ENCODE measurements at regions not wholly inside any gene's neighbourhood (a gene's known extent, or its start where the extent isn't known, plus 50 kb on each side); places are given as distances from the start of the nearest gene placed in this dataset.
"Not testable (repeated sequence)": the region's sequence is repeated elsewhere in the genome, so short reads cannot be mapped to it uniquely, and the experiment has no call there.

- H3K4me3 ChIP-seq (ENCODE audit: low read depth, low read length): no peak overlapping the region
- no peak for DNase-seq (ENCODE audit: low read depth)
- H3K36me3 ChIP-seq (ENCODE audit: control insufficient read depth, insufficient read depth, low read length): no peaks in the 10 kb centered on the region
- H3K27me3 ChIP-seq (ENCODE audit: control insufficient read depth, insufficient read depth, low read length): no peaks in the 10 kb centered on the region
- TF ChIP-seq, protein P1, sequence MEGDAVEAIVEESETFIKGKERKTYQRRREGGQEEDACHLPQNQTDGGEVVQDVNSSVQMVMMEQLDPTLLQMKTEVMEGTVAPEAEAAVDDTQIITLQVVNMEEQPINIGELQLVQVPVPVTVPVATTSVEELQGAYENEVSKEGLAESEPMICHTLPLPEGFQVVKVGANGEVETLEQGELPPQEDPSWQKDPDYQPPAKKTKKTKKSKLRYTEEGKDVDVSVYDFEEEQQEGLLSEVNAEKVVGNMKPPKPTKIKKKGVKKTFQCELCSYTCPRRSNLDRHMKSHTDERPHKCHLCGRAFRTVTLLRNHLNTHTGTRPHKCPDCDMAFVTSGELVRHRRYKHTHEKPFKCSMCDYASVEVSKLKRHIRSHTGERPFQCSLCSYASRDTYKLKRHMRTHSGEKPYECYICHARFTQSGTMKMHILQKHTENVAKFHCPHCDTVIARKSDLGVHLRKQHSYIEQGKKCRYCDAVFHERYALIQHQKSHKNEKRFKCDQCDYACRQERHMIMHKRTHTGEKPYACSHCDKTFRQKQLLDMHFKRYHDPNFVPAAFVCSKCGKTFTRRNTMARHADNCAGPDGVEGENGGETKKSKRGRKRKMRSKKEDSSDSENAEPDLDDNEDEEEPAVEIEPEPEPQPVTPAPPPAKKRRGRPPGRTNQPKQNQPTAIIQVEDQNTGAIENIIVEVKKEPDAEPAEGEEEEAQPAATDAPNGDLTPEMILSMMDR (IDR thresholded peaks at IDR 0.05; ENCODE audit: insufficient read depth, low read length, poor library complexity, severe bottlenecking): no peak
These were observed 108.7 kb downstream of the SUCLA2 start for GRCh38 chr13:47892374-47892773.

- Histone ChIP-seq H3K4me3 (ENCODE audit: low read depth, low read length) (no peak overlapping the region), H3K27me3 (ENCODE audit: control insufficient read depth, insufficient read depth, low read length) (no peaks in the 10 kb centered on the region), H3K36me3 (ENCODE audit: control insufficient read depth, insufficient read depth, low read length) (no peaks in the 10 kb centered on the region)
- DNase-seq (ENCODE audit: low read depth): no peak
- TF ChIP-seq, protein P1 (IDR thresholded peaks at IDR 0.05; ENCODE audit: insufficient read depth, low read length, poor library complexity, severe bottlenecking): no peak
These were observed 110.8 kb downstream of the SUCLA2 start for GRCh38 chr13:47890146-47890814.

DNA sequence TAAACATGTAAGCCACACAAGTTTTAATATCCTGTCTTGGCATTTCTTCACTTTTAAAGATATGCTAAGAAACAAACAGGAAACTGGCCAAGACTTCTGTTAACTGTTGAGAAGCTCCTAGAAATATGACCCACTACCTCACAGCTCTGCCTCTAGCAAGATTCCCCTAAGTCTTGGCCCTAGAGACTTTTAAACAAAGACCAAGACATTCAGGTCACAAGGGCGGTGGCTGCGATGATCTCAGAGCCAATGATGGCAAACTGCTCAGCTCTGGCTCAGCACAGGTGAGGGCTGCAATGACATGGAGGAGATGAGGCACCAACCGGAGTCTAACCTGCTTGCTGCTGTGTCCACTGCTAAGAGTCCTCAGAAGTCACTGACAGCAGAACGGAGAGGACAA lies 114.8 kb downstream of the SUCLA2 start:
- no peak for DNase-seq (ENCODE audit: low read depth)
- H3K36me3 ChIP-seq (ENCODE audit: control insufficient read depth, insufficient read depth, low read length): no peaks in the 10 kb centered on the region
- no peaks in the 10 kb centered on the region for H3K27me3 ChIP-seq (ENCODE audit: control insufficient read depth, insufficient read depth, low read length)
- no peak overlapping the region for H3K4me3 ChIP-seq (ENCODE audit: low read depth, low read length)
- TF ChIP-seq, protein P1 (IDR thresholded peaks at IDR 0.05; ENCODE audit: insufficient read depth, low read length, poor library complexity, severe bottlenecking): no peak

DNA sequence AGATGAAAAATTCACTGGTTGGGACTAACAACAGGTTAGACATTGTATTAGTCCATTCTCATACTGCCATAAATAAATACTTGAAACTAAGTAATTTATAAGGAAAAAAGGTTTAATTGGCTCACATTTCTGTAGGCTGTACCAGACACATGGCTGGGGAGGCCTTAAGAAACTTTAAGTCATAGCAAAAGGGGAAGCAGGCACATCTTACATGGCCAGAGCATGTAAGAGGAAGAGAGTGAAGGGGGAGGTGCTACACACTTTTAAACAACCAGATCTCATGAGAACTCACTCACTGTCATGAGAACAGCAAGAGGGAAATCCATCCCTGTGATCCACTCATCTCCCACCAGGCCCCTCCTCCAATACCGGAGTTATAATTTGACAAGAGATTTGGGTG lies 125.9 kb downstream of the SUCLA2 start:
- no peaks in the 10 kb centered on the region for H3K27me3 ChIP-seq (ENCODE audit: control insufficient read depth, insufficient read depth, low read length)
- TF ChIP-seq, protein P1 (IDR thresholded peaks at IDR 0.05; ENCODE audit: insufficient read depth, low read length, poor library complexity, severe bottlenecking): no peak
- DNase-seq (ENCODE audit: low read depth): no peak
- H3K4me3 ChIP-seq (ENCODE audit: low read depth, low read length): no peak overlapping the region
- H3K36me3 ChIP-seq (ENCODE audit: control insufficient read depth, insufficient read depth, low read length): no peaks in the 10 kb centered on the region

DNA sequence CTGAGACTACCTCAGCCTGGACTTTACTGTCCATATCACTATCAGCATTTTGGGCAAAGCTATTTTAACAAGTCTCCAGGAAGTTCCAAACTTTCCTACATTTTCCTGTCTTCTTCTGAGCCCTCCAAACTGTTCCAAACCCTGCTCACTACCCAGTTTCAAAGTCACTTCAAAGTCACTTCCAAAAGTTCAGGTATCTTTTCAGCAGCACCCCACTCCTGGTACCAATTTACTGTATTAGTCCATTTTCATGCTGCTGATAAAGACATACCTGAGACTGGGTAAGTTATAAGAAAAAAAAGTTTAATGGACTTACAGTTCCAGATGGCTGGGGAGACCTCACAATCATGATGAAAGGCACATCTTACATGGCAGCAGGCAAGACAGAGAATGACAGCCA lies 127.1 kb downstream of the SUCLA2 start:
- H3K4me3 ChIP-seq (ENCODE audit: low read depth, low read length); H3K27me3 ChIP-seq (ENCODE audit: control insufficient read depth, insufficient read depth, low read length); H3K36me3 ChIP-seq (ENCODE audit: control insufficient read depth, insufficient read depth, low read length); DNase-seq (ENCODE audit: low read depth): not testable (repeated sequence)

GRCh38 chr13:47873319-47873718 lies 127.8 kb downstream of the SUCLA2 start:
- DNase-seq (ENCODE audit: low read depth); H3K27me3 ChIP-seq (ENCODE audit: control insufficient read depth, insufficient read depth, low read length); H3K4me3 ChIP-seq (ENCODE audit: low read depth, low read length); H3K36me3 ChIP-seq (ENCODE audit: control insufficient read depth, insufficient read depth, low read length): not testable (repeated sequence)

GRCh38 chr13:47869776-47870175 lies 131.3 kb downstream of the SUCLA2 start:
- TF ChIP-seq, protein P1 (IDR thresholded peaks at IDR 0.05; ENCODE audit: insufficient read depth, low read length, poor library complexity, severe bottlenecking): no peak
- no peaks in the 10 kb centered on the region for H3K27me3 ChIP-seq (ENCODE audit: control insufficient read depth, insufficient read depth, low read length)
- H3K36me3 ChIP-seq (ENCODE audit: control insufficient read depth, insufficient read depth, low read length): no peaks in the 10 kb centered on the region
- H3K4me3 ChIP-seq (ENCODE audit: low read depth, low read length): no peak overlapping the region
- no peak for DNase-seq (ENCODE audit: low read depth)

Measured in kidney epithelial cell (primary cell).